ENCODE measurements at regions not wholly inside any gene's neighbourhood (a gene's known extent, or its start where the extent isn't known, plus 50 kb on each side); places are given as distances from the start of the nearest gene placed in this dataset.

- Histone ChIP-seq H3K4me1 (no peaks in the 10 kb centered on the region), H3K4me3 (no peak overlapping the region), H3K27me3 (no peaks in the 10 kb centered on the region), H3K9me3 (no peaks in the 10 kb centered on the region), H3K36me3 (no peaks in the 10 kb centered on the region), H3K27ac (no peak overlapping the region)
- no peak for TF ChIP-seq CTCF (IDR thresholded peaks at IDR 0.05)
- intact Hi-C loops (cut with DNase I): no loop called here
- DNase-seq (ENCODE audit: low spot score in 2 of 2): no peak
Measured at GRCh38 chr15:46452297-46452820, 817.5 kb downstream of the SQOR start.

GRCh38 chr15:46456456-46456855 lies 821.6 kb downstream of the SQOR start:
- H3K27me3 ChIP-seq: no peaks in the 10 kb centered on the region
- H3K4me1 ChIP-seq: no peaks in the 10 kb centered on the region
- H3K27ac ChIP-seq: no peak overlapping the region
- H3K36me3 ChIP-seq: no peaks in the 10 kb centered on the region
- no peaks in the 10 kb centered on the region for H3K9me3 ChIP-seq
- no peak overlapping the region for H3K4me3 ChIP-seq
- no peak for DNase-seq (ENCODE audit: low spot score in 2 of 2)
- intact Hi-C loops (cut with DNase I): no loop called here
- no peak for TF ChIP-seq CTCF (IDR thresholded peaks at IDR 0.05)

GRCh38 chr15:46460431-46461094 lies 825.7 kb downstream of the SQOR start:
- TF ChIP-seq CTCF (IDR thresholded peaks at IDR 0.05): no peak
- Histone ChIP-seq H3K27me3 (no peaks in the 10 kb centered on the region), H3K4me1 (no peaks in the 10 kb centered on the region), H3K9me3 (no peaks in the 10 kb centered on the region), H3K27ac (no peak overlapping the region), H3K4me3 (no peak overlapping the region), H3K36me3 (no peaks in the 10 kb centered on the region)
- no peak for DNase-seq (ENCODE audit: low spot score in 2 of 2)
- intact Hi-C loops (cut with DNase I): no loop called here

- Histone ChIP-seq H3K36me3 (no peaks in the 10 kb centered on the region), H3K4me3 (no peak overlapping the region), H3K4me1 (no peaks in the 10 kb centered on the region), H3K27ac (no peak overlapping the region), H3K27me3 (no peaks in the 10 kb centered on the region), H3K9me3 (no peaks in the 10 kb centered on the region)
- intact Hi-C loops (cut with DNase I): no loop called here
- no peak for TF ChIP-seq CTCF (IDR thresholded peaks at IDR 0.05)
- DNase-seq (ENCODE audit: low spot score in 2 of 2): no peak
Measured at GRCh38 chr15:46461416-46461815, 826.6 kb downstream of the SQOR start.

- Histone ChIP-seq H3K36me3 (no peaks in the 10 kb centered on the region), H3K4me3 (no peak overlapping the region), H3K27me3 (no peaks in the 10 kb centered on the region), H3K9me3 (no peaks in the 10 kb centered on the region), H3K4me1 (no peaks in the 10 kb centered on the region), H3K27ac (no peak overlapping the region)
- intact Hi-C loops (cut with DNase I): no loop called here
- no peak for DNase-seq (ENCODE audit: low spot score in 2 of 2)
- TF ChIP-seq CTCF (IDR thresholded peaks at IDR 0.05): no peak
Measured at GRCh38 chr15:46467041-46467440, 832.2 kb downstream of the SQOR start.

- H3K27me3 ChIP-seq: no peaks in the 10 kb centered on the region
- H3K4me1 ChIP-seq: no peaks in the 10 kb centered on the region
- H3K4me3 ChIP-seq: no peak overlapping the region
- H3K27ac ChIP-seq: no peak overlapping the region
- intact Hi-C loops (cut with DNase I): no loop called here
- H3K36me3 ChIP-seq: no peaks in the 10 kb centered on the region
- no peak for TF ChIP-seq CTCF (IDR thresholded peaks at IDR 0.05)
- no peak for DNase-seq (ENCODE audit: low spot score in 2 of 2)
- no peaks in the 10 kb centered on the region for H3K9me3 ChIP-seq
Measured at GRCh38 chr15:46471096-46471495, 836.3 kb downstream of the SQOR start.
